ENCODE measurements at regions not wholly inside any gene's neighbourhood (a gene's known extent, or its start where the extent isn't known, plus 50 kb on each side); places are given as distances from the start of the nearest gene placed in this dataset.

DNA sequence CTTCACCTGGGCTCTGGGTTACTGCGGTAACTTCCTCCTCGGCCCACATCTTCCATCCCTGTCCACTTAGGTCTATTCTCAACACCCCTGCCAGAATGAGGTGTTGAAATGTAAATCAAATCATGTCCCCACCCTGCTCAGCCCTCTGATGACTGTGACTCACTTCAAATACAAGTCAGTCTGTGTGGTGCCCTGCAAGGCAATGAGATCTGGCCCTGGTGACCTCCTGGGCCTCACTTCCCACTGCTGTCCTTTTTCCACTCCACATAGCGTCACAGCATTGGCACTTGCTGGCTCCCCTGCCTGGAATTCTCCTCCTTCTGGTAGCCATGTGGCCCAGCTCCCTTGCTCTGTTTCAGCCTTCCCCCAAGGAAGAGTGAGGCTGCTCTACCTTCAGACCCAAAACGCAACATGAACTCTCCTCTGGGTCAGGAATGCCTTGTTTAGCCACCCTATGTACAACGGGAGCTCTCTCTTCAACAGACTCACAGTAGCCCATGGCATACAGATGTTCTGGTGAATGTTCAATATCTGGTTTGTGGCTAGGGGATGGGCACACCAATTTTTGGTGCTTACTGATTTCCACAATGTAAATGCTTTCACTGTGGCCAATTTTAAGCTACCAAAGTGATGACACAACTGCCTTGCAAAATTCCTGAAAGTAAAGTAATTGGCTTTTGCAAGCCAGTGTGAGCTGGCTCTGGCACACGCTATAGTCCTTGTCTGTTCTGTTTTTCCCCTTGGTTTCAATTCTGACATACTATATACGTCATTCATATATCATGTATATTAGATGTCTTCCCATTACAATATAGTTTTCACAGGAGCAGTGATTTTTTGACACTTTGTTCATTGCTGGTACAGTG is 550.3 kb upstream of the HS6ST1 start:
- Histone ChIP-seq H3K27me3 (ENCODE audit: control insufficient read depth, extremely low read depth, insufficient read depth, low read length) (no peaks in the 10 kb centered on the region), H3K9ac (ENCODE audit: control insufficient read depth, extremely low read depth, insufficient read depth, low read length) (peak overlapping the region; percentile 48), H3K9me3 (ENCODE audit: control insufficient read depth, low read depth, low read length) (no peaks in the 10 kb centered on the region), H3K4me2 (ENCODE audit: control insufficient read depth, extremely low read depth, insufficient read depth, low read depth, low read length) (peak overlapping the region; percentile 54), H3K4me3 (ENCODE audit: control insufficient read depth in 2 of 3, extremely low read depth in 1 of 3, insufficient read depth in 2 of 3, low read depth in 1 of 3, low read length in 3 of 3) (peak overlapping the region in 1 of 3 experiments; percentile 5), H3K27ac (ENCODE audit: control insufficient read depth, insufficient read depth, low read length) (peak overlapping the region; percentile 83), H3K9me1 (ENCODE audit: control insufficient read depth, extremely low read depth, insufficient read depth, low read length) (no peaks in the 10 kb centered on the region), H3K4me1 (ENCODE audit: control insufficient read depth, extremely low read depth, insufficient read depth, low read length) (peaks cover 22% of the 10 kb centered on the region), H4K20me1 (ENCODE audit: control insufficient read depth, extremely low read depth, insufficient read depth, low read length) (no peaks in the 10 kb centered on the region), H2AFZ (ENCODE audit: control insufficient read depth, low read length) (peak overlapping the region; percentile 4), H3K36me3 (ENCODE audit: control insufficient read depth in 2 of 2, extremely low read depth in 1 of 2, insufficient read depth in 2 of 2, low read length in 2 of 2) (no peaks in the 10 kb centered on the region), H3K79me2 (ENCODE audit: control insufficient read depth, insufficient read depth, low read length) (no peaks in the 10 kb centered on the region)
- peak; percentile 89 for FAIRE-seq
- DNase-seq (ENCODE audit: low read depth, low spot score), result peak; percentile 48
- TF ChIP-seq, protein P1, sequence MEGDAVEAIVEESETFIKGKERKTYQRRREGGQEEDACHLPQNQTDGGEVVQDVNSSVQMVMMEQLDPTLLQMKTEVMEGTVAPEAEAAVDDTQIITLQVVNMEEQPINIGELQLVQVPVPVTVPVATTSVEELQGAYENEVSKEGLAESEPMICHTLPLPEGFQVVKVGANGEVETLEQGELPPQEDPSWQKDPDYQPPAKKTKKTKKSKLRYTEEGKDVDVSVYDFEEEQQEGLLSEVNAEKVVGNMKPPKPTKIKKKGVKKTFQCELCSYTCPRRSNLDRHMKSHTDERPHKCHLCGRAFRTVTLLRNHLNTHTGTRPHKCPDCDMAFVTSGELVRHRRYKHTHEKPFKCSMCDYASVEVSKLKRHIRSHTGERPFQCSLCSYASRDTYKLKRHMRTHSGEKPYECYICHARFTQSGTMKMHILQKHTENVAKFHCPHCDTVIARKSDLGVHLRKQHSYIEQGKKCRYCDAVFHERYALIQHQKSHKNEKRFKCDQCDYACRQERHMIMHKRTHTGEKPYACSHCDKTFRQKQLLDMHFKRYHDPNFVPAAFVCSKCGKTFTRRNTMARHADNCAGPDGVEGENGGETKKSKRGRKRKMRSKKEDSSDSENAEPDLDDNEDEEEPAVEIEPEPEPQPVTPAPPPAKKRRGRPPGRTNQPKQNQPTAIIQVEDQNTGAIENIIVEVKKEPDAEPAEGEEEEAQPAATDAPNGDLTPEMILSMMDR (optimal IDR thresholded peaks at IDR 0.05 in 1 of 3, IDR thresholded peaks at IDR 0.05 in 1 of 3, conservative IDR thresholded peaks at IDR 0.05 in 1 of 3; ENCODE audit: extremely low read depth in 1 of 3, insufficient read depth in 2 of 3, low read length in 3 of 3), result no peak
- no peak for TF ChIP-seq EZH2 (IDR thresholded peaks at IDR 0.05; ENCODE audit: low read length)
- dilution Hi-C loops (cut with MboI; ENCODE audit: extremely low pct_ligation_motif_present, low sequenced_read_pairs), result no loop called here

DNA sequence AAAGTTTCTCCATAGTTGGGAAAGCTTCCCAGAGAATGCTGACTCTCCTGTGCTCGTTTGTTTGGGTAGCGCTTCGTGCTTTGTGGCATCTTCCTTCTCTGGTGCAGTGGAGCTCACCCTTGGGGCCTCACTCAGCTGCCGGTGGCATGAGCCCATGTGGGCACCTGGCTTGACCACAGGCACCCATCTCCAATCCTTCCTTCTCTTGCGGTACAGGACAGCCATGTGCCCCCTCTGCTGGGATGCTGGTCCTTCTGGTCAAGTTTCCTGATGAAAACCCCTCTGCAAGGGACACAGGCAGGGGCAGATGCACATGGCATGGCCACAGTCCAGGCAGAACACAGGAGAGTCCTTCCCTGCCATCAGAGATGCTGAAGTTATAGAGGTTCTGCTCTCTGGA is 555.9 kb upstream of the HS6ST1 start:
- Histone ChIP-seq H2AFZ (ENCODE audit: control insufficient read depth, low read length) (no peak overlapping the region), H3K9me1 (ENCODE audit: control insufficient read depth, extremely low read depth, insufficient read depth, low read length) (no peaks in the 10 kb centered on the region), H3K9ac (ENCODE audit: control insufficient read depth, extremely low read depth, insufficient read depth, low read length) (no peak overlapping the region), H3K27ac (ENCODE audit: control insufficient read depth, insufficient read depth, low read length) (no peak overlapping the region), H3K9me3 (ENCODE audit: control insufficient read depth, low read depth, low read length) (no peaks in the 10 kb centered on the region), H4K20me1 (ENCODE audit: control insufficient read depth, extremely low read depth, insufficient read depth, low read length) (no peaks in the 10 kb centered on the region), H3K79me2 (ENCODE audit: control insufficient read depth, insufficient read depth, low read length) (no peaks in the 10 kb centered on the region), H3K4me3 (ENCODE audit: control insufficient read depth in 2 of 3, extremely low read depth in 1 of 3, insufficient read depth in 2 of 3, low read depth in 1 of 3, low read length in 3 of 3) (no peak overlapping the region), H3K4me2 (ENCODE audit: control insufficient read depth, extremely low read depth, insufficient read depth, low read depth, low read length) (no peak overlapping the region), H3K27me3 (ENCODE audit: control insufficient read depth, extremely low read depth, insufficient read depth, low read length) (no peaks in the 10 kb centered on the region), H3K36me3 (ENCODE audit: control insufficient read depth in 2 of 2, extremely low read depth in 1 of 2, insufficient read depth in 2 of 2, low read length in 2 of 2) (no peaks in the 10 kb centered on the region), H3K4me1 (ENCODE audit: control insufficient read depth, extremely low read depth, insufficient read depth, low read length) (peaks cover 12% of the 10 kb centered on the region)
- TF ChIP-seq, protein P1 (optimal IDR thresholded peaks at IDR 0.05 in 1 of 3, IDR thresholded peaks at IDR 0.05 in 1 of 3, conservative IDR thresholded peaks at IDR 0.05 in 1 of 3; ENCODE audit: extremely low read depth in 1 of 3, insufficient read depth in 2 of 3, low read length in 3 of 3), result no peak
- TF ChIP-seq EZH2 (IDR thresholded peaks at IDR 0.05; ENCODE audit: low read length), result no peak
- DNase-seq (ENCODE audit: low read depth, low spot score), result no peak
- FAIRE-seq, result no peak
- dilution Hi-C loops (cut with MboI; ENCODE audit: extremely low pct_ligation_motif_present, low sequenced_read_pairs), result no loop called here
